HUDEP-2 (cell line): ENCODE measurements at regions not wholly inside any gene's neighbourhood (a gene's known extent, or its start where the extent isn't known, plus 50 kb on each side); places are given as distances from the start of the nearest gene placed in this dataset.

Source experiments
- DNase-seq, 76 experiments: peaks; one replicate each; lab custom pipeline; 2025; ENCODE audit not compliant: unreplicated experiment in 76 of 76; lab: John Stamatoyannopoulos, UW

GRCh38 chr7:35356495-35356894 is 102.6 kb upstream of the TBX20 start:
- no peak for DNase-seq

- DNase-seq = no peak
Observed at GRCh38 chr7:35355911-35356310, 102.0 kb upstream of the TBX20 start.

- no peak for DNase-seq
Observed at GRCh38 chr7:35355199-35355598, 101.3 kb upstream of the TBX20 start.

- DNase-seq = no peak
Observed at GRCh38 chr7:35353481-35353880, 99.6 kb upstream of the TBX20 start.

- DNase-seq = no peak
Observed at GRCh38 chr7:35351466-35351865, 97.6 kb upstream of the TBX20 start.

GRCh38 chr7:35348611-35349400 is 94.9 kb upstream of the TBX20 start:
- DNase-seq = no peak

DNA sequence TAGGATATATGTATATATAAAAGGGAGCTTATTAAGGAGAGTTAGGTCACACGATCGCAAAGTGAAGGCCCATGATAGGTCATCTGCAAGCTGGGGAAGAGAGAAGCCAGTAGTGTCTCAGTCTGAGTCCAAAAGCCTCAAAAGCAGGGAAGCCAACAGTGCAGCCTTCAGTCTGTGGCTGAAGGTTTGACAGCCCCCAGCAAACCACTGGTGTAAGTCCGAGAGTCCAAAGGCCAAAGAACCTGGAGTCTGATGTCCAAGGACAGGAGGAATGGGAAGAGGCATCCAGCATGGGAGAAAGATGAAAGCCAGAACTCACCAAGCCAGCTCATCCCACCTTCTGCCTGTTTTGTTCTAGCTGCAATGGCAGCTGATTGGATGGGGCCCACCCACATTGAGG is 88.9 kb upstream of the TBX20 start:
- no peak for DNase-seq

DNA sequence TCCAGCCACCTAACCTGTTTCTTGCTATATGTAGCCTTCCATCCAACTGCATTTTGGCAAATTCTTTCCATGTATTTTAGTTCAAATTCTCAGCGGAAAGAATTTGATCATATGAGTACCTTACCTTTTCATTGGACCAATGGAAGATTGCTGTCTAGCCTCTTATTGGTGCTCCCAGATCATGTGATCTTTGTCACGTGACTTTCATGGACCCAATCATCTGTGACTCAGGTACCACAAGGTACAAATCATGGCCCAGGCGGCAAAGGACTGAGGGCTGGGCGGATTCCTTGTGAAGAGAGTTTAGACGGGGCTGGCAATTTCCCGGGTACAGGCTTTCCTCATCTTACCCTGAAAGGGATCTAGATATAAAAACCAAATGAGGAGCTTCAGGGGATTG is 85.9 kb upstream of the TBX20 start:
- no peak for DNase-seq

GRCh38 chr7:35336444-35336843 is 82.5 kb upstream of the TBX20 start:
- no peak for DNase-seq

- DNase-seq = no peak
Observed at GRCh38 chr7:35334506-35334905, 80.6 kb upstream of the TBX20 start.

GRCh38 chr7:35333265-35333664 is 79.4 kb upstream of the TBX20 start:
- DNase-seq = no peak

GRCh38 chr7:35331730-35332678 is 78.1 kb upstream of the TBX20 start:
- peak in 1 of 76 experiments; percentile 13 for DNase-seq

DNA sequence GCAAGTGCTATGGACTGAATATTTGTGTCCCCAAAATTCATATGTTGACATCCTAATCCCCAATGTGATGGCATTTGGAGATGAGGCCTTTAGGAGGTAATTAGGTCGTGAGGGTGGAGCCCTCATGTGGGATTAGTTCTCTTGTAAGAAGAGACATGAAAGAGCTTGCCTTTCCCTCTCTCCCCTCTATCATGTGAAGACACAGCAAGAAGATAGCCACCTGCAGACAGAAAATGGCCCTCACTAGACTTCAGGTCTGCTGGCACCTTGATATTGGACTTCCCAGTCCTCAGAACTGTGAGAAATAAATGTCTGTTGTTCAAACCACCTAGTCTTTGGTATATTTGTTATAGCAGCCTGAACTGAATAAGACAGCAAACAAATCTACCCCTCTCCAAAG is 75.1 kb upstream of the TBX20 start:
- DNase-seq = no peak

DNA sequence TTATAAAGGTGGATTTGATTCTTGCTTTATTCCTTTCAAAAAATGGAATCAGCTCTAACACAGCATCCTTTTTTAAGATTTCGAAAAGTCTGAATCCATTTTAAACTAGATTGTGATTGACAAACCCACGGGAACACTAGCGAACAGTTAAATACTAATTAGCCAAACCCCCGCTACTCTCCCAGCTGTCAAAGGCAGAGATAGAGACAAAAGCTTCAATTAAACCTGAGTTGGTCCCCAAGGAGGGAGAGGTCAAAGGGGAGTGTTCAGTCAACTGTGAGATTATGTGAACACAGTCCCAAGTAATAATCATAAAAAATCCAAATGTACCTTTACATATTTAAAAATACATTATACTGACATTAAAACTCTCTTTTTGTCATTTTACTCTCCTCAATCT is 65.7 kb upstream of the TBX20 start:
- DNase-seq = no peak

DNA sequence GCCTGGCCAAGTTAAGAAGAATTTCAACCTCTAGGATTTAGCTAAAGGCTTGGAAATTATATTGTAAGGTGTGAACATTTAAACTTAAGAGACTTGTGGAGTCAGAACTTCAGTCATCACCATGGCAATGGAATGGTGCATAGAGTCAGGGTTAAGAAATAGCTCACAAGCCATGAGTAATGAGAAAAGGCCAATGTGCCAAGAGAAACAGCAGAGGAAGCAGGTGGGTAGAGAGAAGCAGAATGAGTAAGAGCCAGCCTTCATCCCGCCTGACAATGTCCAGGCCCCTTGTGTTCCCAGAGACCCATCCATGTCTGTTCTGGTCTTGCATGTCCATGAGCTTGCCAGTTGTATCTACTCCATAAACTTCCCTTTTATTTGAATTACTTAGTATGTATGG is 62.6 kb upstream of the TBX20 start:
- DNase-seq = no peak

- no peak for DNase-seq
Observed at GRCh38 chr7:35315517-35315916, 61.6 kb upstream of the TBX20 start.

GRCh38 chr7:35314354-35314753 is 60.5 kb upstream of the TBX20 start:
- DNase-seq = no peak

DNA sequence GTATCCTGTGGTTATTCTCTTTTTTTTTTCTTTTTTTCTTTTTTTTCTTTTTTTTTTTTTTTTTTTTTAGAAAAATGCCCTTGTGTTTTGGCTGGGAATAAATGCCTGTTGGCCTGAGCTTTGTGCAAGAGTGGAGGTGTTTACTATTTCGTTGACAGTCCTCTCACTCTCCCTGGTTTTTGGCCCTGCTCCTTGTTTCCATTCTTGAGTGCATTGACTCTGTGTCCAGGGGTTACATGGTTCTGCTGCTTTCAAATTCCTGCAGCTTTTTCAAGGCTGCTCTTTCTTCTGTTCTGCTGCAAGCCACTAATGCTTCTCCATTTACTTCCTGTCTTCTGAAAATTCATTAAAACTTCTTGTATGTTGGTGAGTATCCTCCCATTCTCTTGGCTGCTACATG is 59.7 kb upstream of the TBX20 start:
- DNase-seq = no peak
